NB4 (cell line): ENCODE measurements at regions not wholly inside any gene's neighbourhood (a gene's known extent, or its start where the extent isn't known, plus 50 kb on each side); places are given as distances from the start of the nearest gene placed in this dataset.

ENCODE experiments used
- DNase-seq: peaks from one replicate; pipeline ENCODE4 v3.0.0; 2010; ENCODE audit warnings: low read depth
- H3K4me3 ChIP-seq: one replicate; pipeline ENCODE4 v1.5.1; 2011; ENCODE audit warnings: mild to moderate bottlenecking, low read depth, low read length, moderate library complexity
- CTCF ChIP-seq: IDR thresholded peaks from one replicate; pipeline ENCODE4 v1.5.1; 2012; ENCODE audit warnings: low read depth, low read length
- MAX ChIP-seq: IDR thresholded peaks from 2 replicates; pipeline ENCODE4 v1.6.1; 2011; ENCODE audit warnings: low read depth, low read length
- MYC ChIP-seq: IDR thresholded peaks from 2 replicates; pipeline ENCODE4 v1.6.1; 2011; ENCODE audit warnings: low read depth, low read length
- POLR2A ChIP-seq: IDR thresholded peaks from 2 replicates; pipeline ENCODE4 v1.6.1; 2011; ENCODE audit warnings: mild to moderate bottlenecking; ENCODE audit not compliant: insufficient read length; ENCODE audit errors: extremely low read depth

- peak; percentile 59 for DNase-seq
- peak; percentile 62 for TF ChIP-seq CTCF
- TF ChIP-seq POLR2A: no peak
- no peak overlapping the region for H3K4me3 ChIP-seq
These were observed 76.2 kb upstream of the PTPN3 start for GRCh38 chr9:109574061-109574882.

GRCh38 chr9:109576762-109577161 lies 78.7 kb upstream of the PTPN3 start:
- TF ChIP-seq MYC: no peak
- DNase-seq: no peak
- H3K4me3 ChIP-seq: no peak overlapping the region

GRCh38 chr9:109579191-109579948 lies 81.3 kb upstream of the PTPN3 start:
- TF ChIP-seq CTCF (no peak), POLR2A (no peak), MAX (no peak), MYC (no peak)
- no peak overlapping the region for H3K4me3 ChIP-seq
- no peak for DNase-seq

- no peak overlapping the region for H3K4me3 ChIP-seq
- TF ChIP-seq POLR2A: no peak
- TF ChIP-seq CTCF: no peak
- DNase-seq: no peak
These were observed 84.3 kb upstream of the PTPN3 start for GRCh38 chr9:109582386-109582785.

- no peak for DNase-seq
- no peak for TF ChIP-seq MAX
- no peak for TF ChIP-seq MYC
- no peak for TF ChIP-seq CTCF
- TF ChIP-seq POLR2A: no peak
- no peak overlapping the region for H3K4me3 ChIP-seq
These were observed 86.1 kb upstream of the PTPN3 start for GRCh38 chr9:109584205-109584604.

- H3K4me3 ChIP-seq: no peak overlapping the region
- DNase-seq: no peak
- TF ChIP-seq MAX (no peak), POLR2A (no peak), CTCF (no peak), MYC (no peak)
These were observed 87.7 kb upstream of the PTPN3 start for GRCh38 chr9:109585796-109586195.
